Body of pancreas (tissue), 4 donors: ENCODE measurements at regions not wholly inside any gene's neighbourhood (a gene's known extent, or its start where the extent isn't known, plus 50 kb on each side); places are given as distances from the start of the nearest gene placed in this dataset.

Experiments used
- CTCF ChIP-seq, 7 experiments: fragments of 450-650 bp in 4 of 7; fragments of 200-600 bp in 3 of 7; sonication (generic) in 3 of 7; IDR thresholded peaks; one replicate each; pipeline ENCODE4 v1.5.1; 2016 to 2019; ENCODE audit warnings: antibody characterized with exemption in 7 of 7
- POLR2A ChIP-seq, 3 donors: fragments of 450-650 bp; IDR thresholded peaks; one replicate each; pipeline ENCODE4 v1.6.1; 2016; ENCODE audit warnings: antibody characterized with exemption in 3 of 3, mild to moderate bottlenecking in 2 of 3

- TF ChIP-seq CTCF (IDR thresholded peaks at IDR 0.05) (no peak), POLR2A (IDR thresholded peaks at IDR 0.05) (no peak)
Observed at GRCh38 chr7:115177103-115177502, 255.2 kb downstream of the MDFIC start.
